ENCODE measurements at regions not wholly inside any gene's neighbourhood (a gene's known extent, or its start where the extent isn't known, plus 50 kb on each side); places are given as distances from the start of the nearest gene placed in this dataset.
A peak's percentile ranks its signal among the peaks of the same experiment; 100 is the strongest.

DNA sequence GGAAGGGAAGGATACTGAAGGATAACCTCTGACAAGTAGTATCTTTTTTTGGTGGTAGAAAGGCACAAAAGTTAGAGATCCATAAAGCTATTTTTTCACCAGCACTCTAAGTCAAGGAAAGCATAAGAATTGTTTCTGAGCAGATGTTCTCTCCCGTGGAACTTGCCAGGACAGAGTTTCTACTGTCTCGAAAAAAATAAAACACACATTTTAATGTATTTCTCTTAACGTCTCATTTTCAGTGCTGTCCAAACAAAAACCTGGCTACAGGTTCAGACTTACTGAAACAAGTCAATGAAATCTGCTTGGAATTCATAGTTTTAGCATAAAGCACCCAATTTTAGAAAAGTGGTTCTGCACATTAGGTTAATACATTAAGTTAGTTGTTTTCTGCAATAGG is 338.3 kb downstream of the LTN1 start:
- DNase-seq (ENCODE audit: low read depth) = peak; percentile 45

DNA sequence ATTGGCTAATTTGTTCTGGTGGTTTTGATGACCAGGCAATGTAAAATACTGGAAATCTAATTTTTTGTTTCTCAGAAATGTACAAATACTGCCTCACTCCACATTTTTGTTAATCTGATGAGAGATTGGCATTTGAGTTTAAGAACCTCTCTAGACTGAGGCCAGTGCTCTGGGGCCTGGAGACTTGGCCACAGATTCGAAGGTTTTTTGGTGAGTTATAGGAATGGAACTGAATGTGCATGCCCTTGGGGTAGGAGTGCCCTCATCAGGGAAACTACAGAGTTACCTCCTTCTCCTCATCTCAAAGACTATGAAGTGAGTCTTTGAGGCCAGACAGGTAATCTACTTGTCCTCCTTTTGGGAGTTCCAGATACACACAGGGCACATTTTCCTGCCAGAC is 347.9 kb downstream of the LTN1 start:
- no peak for DNase-seq (ENCODE audit: low read depth)

DNA sequence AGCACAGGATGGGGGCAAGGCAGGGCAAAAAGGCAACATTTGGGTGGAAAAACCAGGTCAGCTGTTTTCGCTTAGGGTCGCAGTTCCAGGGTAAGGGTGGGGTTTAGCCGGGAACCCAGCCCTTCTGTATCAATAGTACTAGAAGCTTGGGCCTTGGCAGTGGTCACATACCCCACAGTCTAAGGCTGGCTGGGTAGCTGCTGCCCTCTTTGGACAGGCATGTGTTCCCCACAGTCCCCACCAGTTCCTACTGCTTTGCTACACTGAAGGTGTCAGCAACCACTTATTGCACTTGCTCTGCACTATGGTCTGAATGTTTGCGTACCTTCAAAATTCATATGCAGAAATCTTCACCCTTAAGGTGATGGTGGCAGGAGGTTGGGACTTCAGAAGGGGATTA is 349.8 kb downstream of the LTN1 start:
- no peak for DNase-seq (ENCODE audit: low read depth)

DNA sequence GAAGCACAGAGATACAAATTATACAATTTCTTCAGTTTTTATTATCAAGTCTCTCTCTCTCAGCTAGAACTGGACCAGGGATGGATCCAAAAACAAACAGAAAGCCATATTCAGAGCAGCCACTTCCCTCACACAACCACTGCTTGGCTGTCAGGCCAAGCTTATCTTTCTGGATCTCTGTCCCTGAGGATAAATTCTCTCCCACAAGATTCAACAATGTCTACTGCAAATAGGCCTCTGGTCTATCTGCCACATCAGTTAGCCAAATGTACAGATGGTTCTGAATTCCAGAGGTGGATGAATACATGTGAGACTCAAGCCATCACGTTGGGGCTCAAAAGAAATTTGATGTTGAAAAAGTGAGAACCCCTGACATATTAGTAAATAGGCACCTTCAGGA is 350.9 kb downstream of the LTN1 start:
- DNase-seq (ENCODE audit: low read depth) = no peak

DNA sequence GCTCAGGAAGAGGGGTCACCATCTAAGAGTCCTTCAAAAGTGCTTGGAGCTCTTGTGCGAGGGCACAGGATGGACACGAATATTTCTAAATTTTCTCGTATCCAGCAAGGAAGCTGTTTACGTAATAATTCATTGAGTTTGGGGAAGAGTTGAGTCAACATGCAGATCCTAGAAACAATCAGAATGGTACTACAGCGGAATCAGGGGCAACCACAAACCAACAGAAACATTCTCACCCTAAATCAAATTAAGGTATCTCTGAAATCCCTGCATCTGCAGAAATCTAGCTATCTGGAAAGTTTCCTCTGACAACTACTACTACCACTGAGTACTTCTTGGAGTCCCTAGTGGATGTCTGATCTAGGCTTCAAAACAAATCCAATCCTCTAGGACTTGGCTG is 352.4 kb downstream of the LTN1 start:
- DNase-seq (ENCODE audit: low read depth) = no peak

DNA sequence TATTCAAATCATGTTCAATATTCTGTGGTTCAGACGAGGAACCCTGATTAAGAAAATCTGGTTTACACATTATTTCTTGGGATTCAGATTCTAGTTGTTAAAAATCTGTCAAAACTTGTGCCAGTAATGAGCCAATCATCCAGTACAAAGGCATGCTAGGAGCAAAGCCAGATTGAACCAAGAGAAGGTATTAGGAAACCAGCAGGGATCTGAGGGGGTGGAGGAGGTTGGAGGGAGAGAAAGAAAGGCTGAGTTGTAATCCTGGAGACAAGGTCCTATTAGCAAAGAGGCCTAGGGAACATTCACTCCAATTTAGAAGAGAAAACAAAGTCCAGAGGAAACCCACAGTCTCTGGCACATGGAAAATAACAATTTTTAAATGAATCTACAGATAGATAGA is 352.9 kb downstream of the LTN1 start:
- no peak for DNase-seq (ENCODE audit: low read depth)

DNA sequence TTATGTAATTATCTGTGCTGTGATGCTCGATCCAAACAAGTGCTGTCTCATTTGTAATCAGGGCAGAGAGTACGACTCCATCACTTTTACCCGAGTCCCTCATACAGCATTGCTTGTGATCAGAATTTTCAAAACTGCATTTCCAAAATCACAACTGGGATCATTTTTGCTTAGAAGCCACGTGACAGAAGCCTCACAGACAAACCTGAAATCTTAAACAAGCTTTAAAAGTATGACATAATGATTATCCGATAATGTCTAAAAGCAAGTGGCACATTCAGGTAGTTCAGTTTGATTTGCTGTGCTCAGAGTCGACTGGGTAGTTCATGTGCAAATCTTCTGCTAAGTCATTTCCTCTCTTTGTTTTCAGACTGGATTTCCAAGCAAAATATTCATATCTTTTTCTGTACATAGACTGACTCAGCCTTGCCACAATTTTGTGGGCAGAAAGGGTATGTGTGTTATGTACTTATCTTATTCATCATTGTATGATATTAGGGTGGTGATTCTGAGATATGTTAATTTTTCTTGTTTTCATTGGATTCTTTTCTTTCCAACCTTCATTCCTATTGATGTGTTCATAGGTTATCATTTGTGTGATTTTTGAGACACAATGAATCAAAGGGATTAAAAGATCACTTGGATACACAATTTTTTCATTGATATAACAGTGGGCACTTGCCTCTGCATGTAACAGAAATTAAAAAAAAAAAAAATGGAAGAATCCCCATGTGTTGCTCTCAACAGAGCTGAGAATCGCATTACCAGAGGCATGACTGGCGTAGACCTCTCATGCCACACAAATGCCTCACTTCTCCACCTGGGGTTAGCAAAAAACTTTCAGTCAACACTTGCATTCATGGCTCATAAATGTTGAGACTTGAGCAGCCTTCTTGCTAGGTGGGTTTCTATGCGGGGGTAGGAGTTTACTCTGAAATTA is 355.7 kb downstream of the LTN1 start:
- DNase-seq (ENCODE audit: low read depth) = no peak

DNA sequence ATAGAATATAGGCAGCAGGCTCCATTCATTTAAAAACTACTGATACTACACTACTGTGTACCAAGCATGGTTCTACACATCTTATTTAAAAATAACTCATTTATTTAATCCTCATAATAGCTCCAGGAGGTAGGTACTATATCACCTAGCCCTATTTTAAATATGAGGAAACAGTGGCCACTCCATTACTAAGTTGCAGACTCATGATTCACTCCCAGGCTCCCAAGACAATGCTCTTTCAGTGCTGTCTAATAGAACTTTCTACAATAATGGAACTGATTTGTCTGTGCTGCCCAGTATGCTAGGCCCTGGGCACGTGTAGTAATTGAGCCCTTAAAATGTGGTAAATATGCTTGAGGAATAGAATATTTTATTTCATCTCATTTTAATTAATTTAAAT is 357.1 kb downstream of the LTN1 start:
- no peak for DNase-seq (ENCODE audit: low read depth)

DNA sequence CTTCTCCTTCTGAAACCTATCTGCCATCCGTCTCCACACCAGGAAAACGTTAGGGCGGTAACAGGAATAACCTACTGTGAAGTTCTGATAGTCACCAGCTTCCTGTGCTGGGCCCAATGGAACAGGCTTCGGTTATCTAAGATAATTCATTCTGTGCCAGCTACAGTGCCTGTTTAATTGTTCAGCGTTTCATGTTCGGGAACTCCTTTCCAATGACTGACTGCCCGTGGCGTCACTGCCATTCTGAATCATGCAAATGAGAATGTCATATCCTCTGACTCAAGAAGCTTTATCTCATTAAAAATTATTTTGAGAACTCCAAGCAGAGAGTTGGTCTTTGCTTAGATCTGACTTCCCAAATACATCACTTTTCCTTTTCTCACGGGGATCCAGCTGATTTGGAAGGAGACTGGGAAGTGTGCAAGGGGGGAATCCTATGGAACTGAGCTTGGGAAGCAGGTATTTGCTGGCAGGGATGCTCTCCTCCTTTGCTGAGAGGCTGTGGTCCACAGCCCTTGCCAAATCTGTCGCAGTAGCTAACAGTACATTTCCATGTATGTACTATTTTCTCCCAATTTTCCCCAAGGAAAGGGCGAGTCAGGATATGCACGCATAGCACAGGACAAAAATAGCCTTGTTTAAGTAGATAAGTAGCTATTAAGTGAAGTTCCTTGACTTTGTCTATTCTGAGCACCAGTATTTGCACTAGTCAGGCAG is 358.7 kb downstream of the LTN1 start:
- no peak for DNase-seq (ENCODE audit: low read depth)

DNA sequence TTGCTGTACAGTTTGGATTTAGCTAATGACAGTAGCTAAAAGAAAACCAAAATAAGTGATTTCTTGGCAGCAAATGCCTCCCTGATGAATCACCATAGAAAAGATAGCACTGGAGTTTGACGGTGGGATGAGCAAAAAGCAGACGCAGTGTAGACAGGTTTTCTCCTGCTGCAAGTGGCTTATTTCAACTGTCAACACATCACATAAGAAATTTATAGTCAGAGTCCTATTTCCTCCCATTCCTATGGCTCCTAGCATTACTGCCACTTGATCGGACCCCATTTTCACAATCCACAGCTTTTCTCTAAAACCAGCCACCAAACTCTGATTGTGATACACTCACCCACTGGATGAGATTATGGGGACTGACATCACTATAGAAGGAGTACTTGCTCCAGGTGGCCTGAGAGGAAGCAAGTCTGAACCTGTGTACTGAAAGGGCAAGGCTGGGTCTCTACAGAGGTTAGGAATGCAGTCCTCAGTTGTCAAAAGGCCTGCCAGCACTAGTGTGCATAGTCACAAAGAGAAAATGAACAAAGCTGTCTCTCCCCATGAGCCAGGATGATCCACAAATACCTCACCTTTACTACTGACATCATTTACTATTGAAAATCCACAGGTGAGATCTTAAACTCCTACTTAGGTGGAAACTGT is 359.8 kb downstream of the LTN1 start:
- no peak for DNase-seq (ENCODE audit: low read depth)

DNA sequence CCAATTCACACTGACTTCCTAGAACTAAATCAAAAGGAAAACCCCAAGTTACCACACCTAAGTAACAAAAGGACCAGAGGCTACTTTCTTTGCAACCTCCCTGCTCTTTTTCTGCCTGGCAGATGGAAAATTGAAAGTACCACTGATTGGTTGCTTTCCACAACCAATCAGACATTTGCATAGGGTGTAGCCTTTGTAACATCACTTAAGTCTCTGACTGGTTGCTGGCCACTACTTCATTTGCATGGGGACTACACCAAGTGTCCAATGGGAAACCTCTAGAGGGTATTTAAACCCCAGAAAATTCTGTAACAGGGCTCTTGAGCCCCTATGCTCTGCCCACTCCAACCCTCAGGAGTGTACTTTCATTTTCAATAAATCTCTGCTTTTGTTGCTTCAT is 365.0 kb downstream of the LTN1 start:
- no peak for DNase-seq (ENCODE audit: low read depth)

DNA sequence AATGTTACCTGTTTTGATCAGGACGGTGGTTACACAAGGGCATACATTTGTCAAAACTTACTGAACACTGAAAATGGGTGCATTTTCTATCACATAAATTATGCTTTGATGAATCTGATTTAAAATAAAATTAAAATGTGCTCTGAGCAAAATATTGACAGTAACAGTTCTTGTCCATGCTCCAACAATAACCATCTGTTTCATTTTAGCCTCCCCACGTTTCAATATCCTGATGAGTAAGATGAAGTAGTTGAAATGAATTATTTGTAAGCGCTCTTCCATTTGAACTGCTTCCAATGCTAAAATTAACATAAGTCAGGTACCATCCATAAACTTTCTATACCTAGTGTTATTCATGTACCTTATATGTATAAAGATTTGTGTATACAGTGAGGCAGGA is 365.4 kb downstream of the LTN1 start:
- DNase-seq (ENCODE audit: low read depth) = no peak

DNA sequence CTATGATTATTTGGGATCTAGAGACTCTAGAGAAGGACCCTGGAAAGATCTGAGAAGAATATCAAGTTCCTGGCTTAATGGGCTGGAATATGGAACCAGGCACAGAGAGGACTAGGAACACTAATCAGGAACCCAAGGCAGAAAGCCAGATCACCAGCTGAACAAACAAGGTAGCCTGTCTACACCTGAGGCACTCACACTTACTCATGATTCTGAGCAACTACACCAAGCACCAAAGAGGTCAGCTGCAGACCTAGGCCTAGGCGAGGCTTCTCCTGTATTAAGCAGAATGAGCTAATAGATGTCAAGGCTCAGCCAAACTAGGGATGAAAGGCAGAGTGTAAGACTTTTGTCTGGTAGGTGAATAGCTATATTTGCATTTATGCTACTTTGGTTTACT is 368.1 kb downstream of the LTN1 start:
- DNase-seq (ENCODE audit: low read depth) = no peak

DNA sequence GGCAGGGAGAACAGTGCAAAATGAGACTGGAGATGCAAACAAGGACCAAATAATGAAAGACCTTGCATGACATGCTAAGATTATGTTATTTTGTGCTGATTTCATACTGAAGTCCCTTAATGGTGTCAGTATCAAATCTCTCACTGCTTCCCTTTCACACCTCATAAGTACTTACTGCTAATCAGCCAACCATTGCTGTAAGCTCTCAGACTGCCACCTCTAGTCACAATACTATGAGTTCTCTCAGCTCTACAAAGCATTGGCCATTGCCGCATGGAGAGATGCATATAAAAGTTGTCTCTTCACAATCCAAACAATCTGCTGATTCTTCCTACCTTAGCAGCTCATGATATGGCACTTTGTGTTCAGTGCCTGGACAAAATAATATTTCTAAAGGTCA is 375.4 kb downstream of the LTN1 start:
- no peak for DNase-seq (ENCODE audit: low read depth)

DNA sequence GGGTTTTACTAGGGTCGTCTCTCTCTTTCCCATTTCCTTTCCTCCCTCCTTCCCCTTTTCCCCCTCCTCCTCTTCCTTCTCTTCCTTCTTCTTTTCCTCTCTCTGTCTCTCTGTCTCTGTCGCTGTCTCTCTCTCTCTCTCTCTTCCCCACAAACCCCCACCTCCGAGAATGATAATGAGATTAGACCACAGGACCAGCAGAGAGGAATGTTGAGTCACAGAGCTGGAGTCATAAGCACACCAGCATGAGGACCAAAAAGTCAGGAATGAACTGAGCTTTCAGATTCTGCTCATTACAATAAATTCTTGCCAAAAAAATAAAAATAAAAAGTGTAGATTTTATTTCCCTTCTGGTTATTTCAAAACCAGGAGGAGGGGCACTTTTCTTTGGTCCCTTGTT is 377.4 kb downstream of the LTN1 start:
- no peak for DNase-seq (ENCODE audit: low read depth)

DNA sequence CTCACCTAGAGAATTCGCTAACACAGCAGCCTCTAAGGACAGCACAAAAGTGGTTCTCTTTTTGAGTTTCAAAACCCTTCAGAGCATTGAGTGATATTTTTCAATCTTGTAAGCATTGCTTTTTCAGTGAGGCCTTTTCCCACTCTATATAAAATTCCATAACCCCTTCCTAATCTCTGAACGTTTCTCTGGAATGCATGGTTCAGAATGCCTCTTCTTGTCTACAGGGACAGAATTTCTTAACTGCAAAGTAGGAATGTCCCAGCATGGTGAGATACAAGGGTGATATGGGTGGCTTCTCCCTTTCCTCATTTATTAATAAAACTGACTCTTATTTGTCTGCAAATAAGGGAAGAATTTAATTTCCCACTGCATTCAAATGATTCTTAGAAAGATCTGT is 377.9 kb downstream of the LTN1 start:
- DNase-seq (ENCODE audit: low read depth) = no peak

DNA sequence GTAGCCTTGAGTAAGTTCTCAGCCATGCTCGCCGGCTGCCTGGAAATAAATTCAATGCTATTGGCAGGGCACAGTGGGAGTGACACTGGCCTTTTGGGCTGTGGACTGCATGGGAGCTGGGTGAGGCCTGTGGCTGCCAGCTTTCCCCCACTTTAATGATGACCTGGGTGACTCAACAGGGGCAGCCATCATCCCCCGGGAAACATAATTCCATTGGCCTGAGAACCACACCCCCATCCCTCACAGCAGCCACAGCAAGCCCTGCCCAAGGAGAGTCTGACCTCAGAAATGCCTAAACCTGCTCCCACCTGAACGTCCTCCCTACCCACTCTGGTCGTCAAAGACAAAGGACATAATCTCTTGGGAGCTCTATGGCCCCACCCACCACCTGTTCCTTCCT is 384.0 kb downstream of the LTN1 start:
- no peak for DNase-seq (ENCODE audit: low read depth)

DNA sequence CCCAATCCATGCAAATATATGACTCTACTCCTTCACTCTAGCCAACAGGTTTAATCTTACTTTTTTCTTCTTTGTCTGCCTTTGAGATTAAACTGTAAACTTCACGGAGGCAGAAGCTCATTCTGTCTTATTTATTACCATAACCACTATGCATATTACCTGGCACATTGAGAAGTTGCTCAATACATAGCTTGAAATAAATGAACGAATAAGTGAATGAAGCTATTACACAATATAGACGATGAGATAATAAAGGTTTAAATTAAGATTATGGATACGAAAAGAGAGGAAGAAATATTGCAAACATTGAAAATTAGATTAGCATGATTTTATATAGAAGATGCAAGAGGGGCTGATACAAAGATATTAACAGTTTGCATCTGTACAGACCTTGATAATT is 385.1 kb downstream of the LTN1 start:
- no peak for DNase-seq (ENCODE audit: low read depth)

DNA sequence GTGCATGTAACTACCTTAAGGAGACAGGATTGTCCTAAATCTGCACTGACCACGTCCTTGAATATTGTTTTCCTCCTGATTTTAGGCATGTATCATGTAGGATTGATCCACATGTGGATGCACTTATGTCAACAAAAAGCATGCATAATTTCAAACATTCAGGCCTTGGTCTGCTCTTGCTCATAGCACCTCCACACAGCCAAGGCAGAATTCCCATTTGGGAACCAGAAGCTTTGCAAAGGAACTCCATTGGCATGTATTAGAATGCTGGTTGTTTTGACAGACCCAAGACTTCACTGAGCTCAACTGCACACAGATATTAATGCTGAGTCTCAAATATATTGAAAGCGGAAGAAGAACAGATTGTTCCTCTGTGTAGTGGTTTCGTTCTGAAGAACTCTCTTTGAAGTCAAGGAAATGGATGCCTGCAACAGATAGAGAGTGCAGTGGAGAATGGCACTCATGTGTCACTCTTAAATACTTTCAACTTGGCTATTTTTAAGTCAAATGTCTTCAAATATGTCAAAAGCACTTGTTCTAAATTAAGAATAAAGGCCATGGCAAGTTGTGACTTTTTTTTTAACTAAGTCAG is 387.6 kb downstream of the LTN1 start:
- no peak for DNase-seq (ENCODE audit: low read depth)

DNA sequence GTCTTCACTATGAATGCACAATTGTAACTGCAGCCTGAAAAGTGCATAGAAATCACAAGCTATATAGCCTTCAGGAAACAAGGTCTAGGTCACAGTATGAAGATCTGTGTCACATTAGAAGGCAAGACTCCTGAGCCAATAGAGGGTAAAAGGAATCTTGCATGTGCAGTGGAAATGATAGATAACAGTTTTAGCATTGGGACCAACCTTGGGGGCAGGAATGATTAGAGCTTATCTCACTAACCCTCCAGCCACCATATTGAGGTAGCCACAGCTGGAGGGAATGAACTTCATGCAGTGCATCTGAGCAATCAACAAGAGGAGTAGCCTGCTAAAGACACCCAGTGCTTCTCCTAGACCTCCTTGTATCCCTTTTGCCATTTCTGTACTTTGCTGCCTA is 390.1 kb downstream of the LTN1 start:
- DNase-seq (ENCODE audit: low read depth) = no peak

DNA sequence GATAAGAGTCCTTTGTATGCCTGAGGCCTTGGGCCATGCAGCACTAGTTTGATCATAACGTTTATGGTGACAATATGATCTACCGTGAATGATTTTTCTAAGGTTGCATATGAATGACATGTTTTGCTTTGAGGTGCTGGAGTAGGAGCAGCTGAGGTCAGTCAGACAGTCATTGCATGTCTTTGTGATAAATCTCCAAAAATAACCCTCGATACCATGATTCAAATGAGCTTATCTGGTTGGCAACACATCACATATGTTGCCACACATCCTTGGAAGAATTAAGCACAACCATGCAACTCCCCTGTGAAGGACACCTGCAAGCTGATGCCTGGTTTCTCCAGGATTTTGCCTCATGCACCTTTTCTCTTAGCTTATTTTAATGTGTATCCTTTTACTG is 394.5 kb downstream of the LTN1 start:
- no peak for DNase-seq (ENCODE audit: low read depth)

DNA sequence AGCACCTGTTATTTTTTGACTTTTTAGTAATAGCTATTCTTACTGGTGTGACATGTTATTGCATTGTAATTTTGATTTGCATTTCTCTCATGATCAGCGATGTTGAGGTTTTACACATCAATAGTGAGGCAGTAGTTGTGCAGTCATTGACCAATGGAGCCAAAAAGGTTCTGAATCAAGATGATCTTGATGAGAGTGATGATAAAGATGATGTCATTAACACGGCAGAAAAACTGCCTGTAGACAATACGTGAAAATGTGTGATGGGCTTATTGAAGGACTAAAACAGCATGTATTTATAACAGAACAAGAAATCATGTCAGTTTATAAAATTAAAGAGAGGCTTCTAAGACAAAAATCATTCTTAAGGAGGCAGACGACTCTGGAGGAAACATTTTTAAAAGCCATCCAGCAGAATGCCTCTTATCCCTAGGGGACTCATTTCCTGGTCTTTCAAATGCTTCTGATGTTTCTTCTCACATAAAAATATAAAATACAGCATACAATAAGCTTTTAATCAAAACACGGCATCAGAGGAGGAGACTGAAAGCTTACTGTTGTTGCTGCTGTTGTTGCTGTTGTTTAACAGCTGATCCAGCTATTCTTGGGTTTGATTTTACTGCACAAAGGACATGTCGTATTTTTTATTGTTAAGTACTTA is 400.3 kb downstream of the LTN1 start:
- no peak for DNase-seq (ENCODE audit: low read depth)

All from forelimb muscle (tissue), 1 donor.